Spleen (tissue), 7 donors: ENCODE measurements at regions not wholly inside any gene's neighbourhood (a gene's known extent, or its start where the extent isn't known, plus 50 kb on each side); places are given as distances from the start of the nearest gene placed in this dataset.

Source experiments
- POLR2A ChIP-seq, 3 donors: fragments of 450-650 bp; IDR thresholded peaks; one replicate each; pipeline ENCODE4 v1.5.1; 2017; ENCODE audit warnings: antibody characterized with exemption in 3 of 3, mild to moderate bottlenecking in 1 of 3
- POLR2AphosphoS5 ChIP-seq, 3 donors: sonication (generic); formaldehyde crosslinking; IDR thresholded peaks; one replicate each; pipeline ENCODE4 v1.5.1; 2017; ENCODE audit warnings: antibody characterized with exemption in 3 of 3
- TF ChIP-seq, protein P1 (sequence below), 11 experiments: fragments of 200-600 bp in 7 of 11; fragments of 450-650 bp in 4 of 11; sonication (generic) in 4 of 11; IDR thresholded peaks in 8 of 11; conservative IDR thresholded peaks in 3 of 11; 1 replicate in 7 of 11; 2 replicates in 4 of 11; pipeline versions ENCODE4 v1.4.0 to v1.8.0; 2016 to 2021; ENCODE audit warnings: antibody characterized with exemption in 11 of 11, inconsistent platforms in 4 of 11, mild to moderate bottlenecking in 1 of 11
- donor health status: DM: no; HTN: no; CAD: no; lungs with moderate emphysema.
- donor health status: DM: no; HTN: no; CAD: no.
- donor health status: DM: no; HTN: no; CAD: no.

DNA sequence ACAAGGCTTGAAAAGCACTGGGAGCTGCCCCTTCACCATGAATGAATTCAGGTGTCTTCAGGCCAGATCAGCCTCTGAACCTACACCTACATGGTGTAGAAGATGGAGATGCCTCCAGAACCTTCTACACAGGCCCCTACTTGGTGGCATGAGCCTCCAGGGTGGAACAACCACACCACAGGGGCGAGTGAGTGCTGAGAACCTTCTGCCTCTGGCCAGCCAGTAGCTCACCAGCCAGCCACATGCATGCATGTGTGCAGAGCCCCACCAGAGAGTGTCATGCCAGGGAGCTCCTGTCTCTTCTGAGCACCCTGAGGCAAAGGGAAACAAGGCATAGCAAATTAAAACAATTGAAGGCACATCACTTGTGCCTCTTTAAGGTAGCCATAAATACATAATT, 161.8 kb upstream of the TOPAZ1 start:
- TF ChIP-seq, protein P1, sequence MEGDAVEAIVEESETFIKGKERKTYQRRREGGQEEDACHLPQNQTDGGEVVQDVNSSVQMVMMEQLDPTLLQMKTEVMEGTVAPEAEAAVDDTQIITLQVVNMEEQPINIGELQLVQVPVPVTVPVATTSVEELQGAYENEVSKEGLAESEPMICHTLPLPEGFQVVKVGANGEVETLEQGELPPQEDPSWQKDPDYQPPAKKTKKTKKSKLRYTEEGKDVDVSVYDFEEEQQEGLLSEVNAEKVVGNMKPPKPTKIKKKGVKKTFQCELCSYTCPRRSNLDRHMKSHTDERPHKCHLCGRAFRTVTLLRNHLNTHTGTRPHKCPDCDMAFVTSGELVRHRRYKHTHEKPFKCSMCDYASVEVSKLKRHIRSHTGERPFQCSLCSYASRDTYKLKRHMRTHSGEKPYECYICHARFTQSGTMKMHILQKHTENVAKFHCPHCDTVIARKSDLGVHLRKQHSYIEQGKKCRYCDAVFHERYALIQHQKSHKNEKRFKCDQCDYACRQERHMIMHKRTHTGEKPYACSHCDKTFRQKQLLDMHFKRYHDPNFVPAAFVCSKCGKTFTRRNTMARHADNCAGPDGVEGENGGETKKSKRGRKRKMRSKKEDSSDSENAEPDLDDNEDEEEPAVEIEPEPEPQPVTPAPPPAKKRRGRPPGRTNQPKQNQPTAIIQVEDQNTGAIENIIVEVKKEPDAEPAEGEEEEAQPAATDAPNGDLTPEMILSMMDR (IDR thresholded peaks at IDR 0.05 in 8 of 11, conservative IDR thresholded peaks at IDR 0.05 in 3 of 11): no peak
- TF ChIP-seq POLR2AphosphoS5 (IDR thresholded peaks at IDR 0.05) (no peak), POLR2A (IDR thresholded peaks at IDR 0.05) (no peak)
